ENCODE measurements at regions not wholly inside any gene's neighbourhood (a gene's known extent, or its start where the extent isn't known, plus 50 kb on each side); places are given as distances from the start of the nearest gene placed in this dataset.

DNA sequence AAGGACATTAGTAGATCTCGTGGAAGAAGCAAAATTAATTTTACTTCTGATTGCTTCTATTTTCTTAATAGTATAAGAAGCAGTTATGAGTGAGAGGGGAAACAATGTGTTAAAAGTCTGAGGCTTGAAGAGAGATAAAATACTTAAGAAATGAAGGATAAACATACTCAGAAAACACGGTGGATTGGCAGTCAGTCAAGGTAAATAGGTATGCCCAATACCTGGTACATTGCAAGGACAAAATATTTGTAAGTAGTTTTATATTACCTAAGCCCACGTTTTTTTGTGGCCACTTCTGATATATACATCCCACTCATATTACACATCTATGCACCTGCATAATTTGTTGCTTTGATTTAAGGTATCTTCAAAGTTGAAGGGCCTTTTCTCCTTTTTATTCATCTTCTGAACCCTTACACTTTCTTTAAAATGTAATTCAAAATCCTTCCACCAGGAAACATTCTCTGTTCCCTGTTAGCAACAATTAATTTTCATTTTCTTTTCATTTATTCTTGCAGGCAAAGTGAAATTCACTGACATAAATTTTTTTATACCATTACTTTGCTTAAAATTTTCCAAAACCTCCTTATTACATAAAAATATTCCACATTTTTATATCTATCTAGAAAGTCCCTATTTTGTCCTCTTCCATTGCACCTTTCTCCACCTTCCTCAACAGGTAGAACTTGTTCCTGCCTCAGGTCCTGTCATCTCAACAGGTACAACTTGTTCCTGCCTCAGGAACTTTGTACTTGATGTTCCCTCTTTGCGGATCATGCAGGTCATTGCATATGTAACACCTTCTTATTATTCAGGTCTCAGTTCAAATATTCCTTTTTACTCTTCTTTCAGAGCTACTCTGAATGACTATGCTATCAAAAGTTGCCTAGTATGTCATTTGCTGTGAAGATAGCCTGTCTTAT, 755.7 kb upstream of the ALCAM start:
- DNase-seq (ENCODE audit: low read depth, low spot score) = no peak

- no peak for DNase-seq (ENCODE audit: low read depth, low spot score)
Observed at GRCh38 chr3:104612218-104612617, 754.5 kb upstream of the ALCAM start.

DNA sequence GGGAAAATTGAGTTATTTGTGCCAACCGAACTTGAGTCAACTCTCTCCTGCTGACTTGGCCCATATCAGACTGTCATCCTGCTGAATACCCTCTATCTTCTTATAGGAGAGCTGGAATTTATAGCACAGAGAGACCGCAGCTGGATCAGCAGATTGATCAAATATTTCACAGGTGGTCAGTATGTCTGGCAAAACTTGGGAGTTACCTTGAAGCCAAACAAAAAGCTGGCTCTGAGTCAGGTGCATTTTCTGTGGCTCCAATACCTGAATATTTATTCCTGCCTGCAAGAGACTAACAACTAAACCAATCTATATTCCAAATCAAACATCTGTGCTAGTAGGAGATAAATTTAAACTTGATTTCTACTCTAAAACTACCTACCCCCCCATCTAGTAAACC, 752.1 kb upstream of the ALCAM start:
- DNase-seq (ENCODE audit: low read depth, low spot score) = no peak

- DNase-seq (ENCODE audit: low read depth, low spot score) = no peak
Observed at GRCh38 chr3:104628185-104628789, 738.4 kb upstream of the ALCAM start.

GRCh38 chr3:104629038-104629437, 737.7 kb upstream of the ALCAM start:
- DNase-seq (ENCODE audit: low read depth, low spot score) = no peak

DNA sequence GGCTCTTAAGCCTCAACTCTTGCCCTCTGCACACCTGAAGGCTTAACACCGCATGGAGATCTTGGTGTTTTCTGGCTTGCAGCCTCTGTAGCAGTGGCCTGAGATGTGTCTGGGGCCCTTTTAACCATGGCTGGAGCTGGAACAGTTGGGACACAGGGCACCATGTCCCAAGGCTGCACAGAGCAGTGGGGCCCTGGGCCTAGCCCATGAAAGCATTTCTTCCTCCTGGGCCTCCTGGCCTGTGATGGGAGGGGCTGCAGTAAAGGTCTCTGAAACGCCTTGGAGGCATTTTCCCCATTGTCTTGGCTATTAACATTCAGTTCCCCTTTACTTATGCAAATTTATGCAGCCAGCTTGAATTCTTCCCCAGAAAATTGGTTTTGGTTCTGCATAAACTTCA, 735.5 kb upstream of the ALCAM start:
- DNase-seq (ENCODE audit: low read depth, low spot score) = no peak

GRCh38 chr3:104632521-104632920, 734.2 kb upstream of the ALCAM start:
- DNase-seq (ENCODE audit: low read depth, low spot score) = no peak

DNA sequence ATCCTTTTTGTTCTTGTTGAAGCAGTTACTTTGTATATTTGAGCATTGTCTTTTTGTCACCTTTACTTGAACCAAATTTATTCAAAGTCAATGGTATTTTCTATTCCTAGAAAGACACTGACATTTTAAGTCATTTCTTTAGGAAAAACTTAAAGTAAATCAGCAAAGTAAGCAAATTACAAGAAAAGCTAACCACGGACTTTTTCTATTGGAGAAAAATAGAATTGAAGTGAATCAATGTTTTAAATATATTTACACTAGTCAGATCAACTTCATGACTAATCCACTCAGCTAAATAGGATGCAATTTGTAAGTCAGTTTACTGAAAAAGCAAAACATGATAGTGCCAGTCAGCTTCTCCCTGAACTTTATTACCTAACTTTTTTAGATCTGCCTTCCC, 733.8 kb upstream of the ALCAM start:
- DNase-seq (ENCODE audit: low read depth, low spot score) = no peak

- no peak for DNase-seq (ENCODE audit: low read depth, low spot score)
Observed at GRCh38 chr3:104635872-104636580, 730.7 kb upstream of the ALCAM start.

- DNase-seq (ENCODE audit: low read depth, low spot score) = no peak
Observed at GRCh38 chr3:104642827-104643226, 723.9 kb upstream of the ALCAM start.

GRCh38 chr3:104646196-104646595, 720.5 kb upstream of the ALCAM start:
- DNase-seq (ENCODE audit: low read depth, low spot score) = no peak

- DNase-seq (ENCODE audit: low read depth, low spot score) = no peak
Observed at GRCh38 chr3:104648823-104649222, 717.9 kb upstream of the ALCAM start.

- no peak for DNase-seq (ENCODE audit: low read depth, low spot score)
Observed at GRCh38 chr3:104669083-104669482, 697.6 kb upstream of the ALCAM start.

GRCh38 chr3:104672331-104672730, 694.4 kb upstream of the ALCAM start:
- no peak for DNase-seq (ENCODE audit: low read depth, low spot score)

DNA sequence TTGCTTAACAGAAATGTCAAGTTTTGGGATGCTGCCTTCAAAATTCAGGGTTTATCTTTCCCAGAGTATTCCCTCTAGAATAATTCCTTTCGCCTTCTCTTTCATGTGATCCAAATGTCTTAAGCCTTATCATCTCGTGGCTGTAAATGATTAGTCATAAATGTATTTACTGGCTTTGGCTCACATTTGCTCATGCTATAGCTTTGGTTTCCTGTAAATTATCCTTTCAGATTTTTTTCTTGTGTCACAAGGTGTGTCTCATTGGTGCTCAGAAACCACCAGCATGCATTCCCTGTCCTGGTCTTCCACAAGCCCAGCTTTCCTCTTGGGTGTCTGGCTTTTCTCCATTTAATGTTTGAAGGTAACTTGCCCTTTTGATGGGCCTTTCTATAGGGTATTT, 692.7 kb upstream of the ALCAM start:
- no peak for DNase-seq (ENCODE audit: low read depth, low spot score)

- DNase-seq (ENCODE audit: low read depth, low spot score) = no peak
Observed at GRCh38 chr3:104676241-104676640, 690.5 kb upstream of the ALCAM start.

DNA sequence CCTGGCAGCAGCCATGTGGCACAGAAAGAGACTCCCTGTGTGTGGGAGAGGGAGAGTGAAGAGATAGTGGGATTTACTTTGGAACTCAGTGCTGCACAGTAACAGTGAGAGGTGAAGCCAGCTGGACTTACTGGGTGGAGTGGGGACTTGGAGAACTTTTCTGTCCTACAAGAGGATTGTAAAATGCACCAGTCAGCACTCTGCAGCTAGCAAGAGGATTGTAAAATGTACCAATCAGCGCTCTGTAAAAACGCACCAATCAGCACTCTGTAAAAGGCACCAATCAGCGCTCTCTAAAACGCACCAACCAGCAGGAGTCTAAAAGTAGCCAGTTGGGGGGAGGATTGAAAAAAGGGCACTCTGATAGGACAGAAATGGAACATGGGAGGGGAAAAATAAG, 688.8 kb upstream of the ALCAM start:
- DNase-seq (ENCODE audit: low read depth, low spot score) = no peak

DNA sequence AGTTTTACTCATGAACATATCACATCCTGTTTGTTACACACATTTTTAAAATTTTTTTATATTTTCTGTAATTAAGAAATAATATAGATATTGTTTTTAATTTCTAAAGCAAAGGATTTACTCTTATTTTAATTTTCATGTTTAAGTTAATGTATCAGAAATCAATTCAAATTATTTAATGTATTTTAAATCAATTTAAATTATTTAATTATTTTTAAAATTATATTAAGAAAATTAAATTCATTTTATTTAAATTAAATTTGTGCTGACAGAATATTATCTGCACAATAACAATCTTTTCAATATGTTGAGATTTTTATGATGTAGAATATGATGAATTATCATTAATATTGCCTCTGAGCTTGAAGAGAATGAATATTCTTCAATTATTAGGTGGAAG, 681.2 kb upstream of the ALCAM start:
- no peak for DNase-seq (ENCODE audit: low read depth, low spot score)

DNA sequence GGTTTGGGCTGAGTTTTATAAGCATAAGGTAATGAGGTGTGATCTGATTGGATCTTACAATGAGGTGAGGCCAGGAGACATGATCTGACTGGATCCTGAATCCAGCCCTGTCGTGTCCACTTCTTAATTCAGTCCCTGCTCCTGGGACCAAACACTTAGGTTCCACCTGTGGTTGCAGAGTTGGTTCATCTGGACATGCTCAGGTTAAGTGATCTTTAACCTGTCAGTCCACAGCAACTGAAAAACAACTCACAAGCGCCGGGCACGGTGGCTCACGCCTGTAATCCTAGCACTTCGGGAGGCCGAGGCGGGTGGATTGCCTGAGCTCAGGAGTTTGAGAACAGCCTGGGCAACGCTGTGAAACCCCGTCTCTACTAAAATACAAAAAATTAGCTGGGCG, 679.3 kb upstream of the ALCAM start:
- DNase-seq (ENCODE audit: low read depth, low spot score) = no peak

- DNase-seq (ENCODE audit: low read depth, low spot score) = no peak
Observed at GRCh38 chr3:104696470-104696869, 670.2 kb upstream of the ALCAM start.

DNA sequence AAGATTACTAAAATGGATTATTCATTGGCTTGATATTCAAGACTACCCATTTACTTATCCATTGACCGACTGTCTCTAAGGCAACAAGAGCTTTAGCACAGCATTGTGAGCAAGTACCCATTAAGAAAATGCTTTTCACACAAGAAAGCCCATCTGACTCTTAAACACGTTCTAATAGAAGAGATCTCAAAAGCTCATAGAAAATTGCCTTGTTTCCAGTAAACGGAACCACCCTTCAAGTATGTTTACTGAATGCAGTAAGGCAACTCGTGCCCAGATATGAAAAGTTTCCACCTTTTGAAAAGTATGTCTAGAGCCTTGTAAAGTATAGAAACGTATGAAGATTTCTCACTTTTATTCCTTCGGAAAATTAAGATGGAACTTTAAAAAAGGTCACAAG, 655.3 kb upstream of the ALCAM start:
- DNase-seq (ENCODE audit: low read depth, low spot score) = no peak

DNA sequence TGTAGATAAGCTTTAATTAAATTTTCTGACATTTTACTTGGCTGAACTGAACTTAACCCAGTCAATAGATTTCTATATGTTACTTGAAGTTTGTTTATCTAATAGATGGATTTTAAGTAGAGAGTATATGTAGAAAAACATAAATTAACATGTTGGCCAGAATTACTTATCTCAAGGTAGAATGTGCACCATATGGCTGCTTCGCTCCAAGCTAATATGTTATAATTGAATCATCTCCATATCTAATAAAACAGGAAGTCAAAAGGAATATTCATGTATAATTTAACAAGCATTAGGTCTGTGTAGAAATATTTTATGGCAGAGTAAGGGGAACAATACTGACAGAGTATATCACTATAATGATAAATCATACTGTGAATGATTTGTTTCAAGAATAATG, 650.7 kb upstream of the ALCAM start:
- DNase-seq (ENCODE audit: low read depth, low spot score) = no peak

- no peak for DNase-seq (ENCODE audit: low read depth, low spot score)
Observed at GRCh38 chr3:104717828-104718196, 648.9 kb upstream of the ALCAM start.

Measured in smooth muscle cell of the brain vasculature (primary cell).